H9 (cell line): ENCODE measurements at regions not wholly inside any gene's neighbourhood (a gene's known extent, or its start where the extent isn't known, plus 50 kb on each side); places are given as distances from the start of the nearest gene placed in this dataset.

ENCODE experiments used
- DNase-seq: peaks from one replicate; pipeline ENCODE4 v3.0.0-alpha.2; 2017
- H2AFZ ChIP-seq: one replicate; pipeline ENCODE4 v1.6.1; 2013; ENCODE audit warnings: mild to moderate bottlenecking, low read length, control low read depth, moderate library complexity
- H2AK5ac ChIP-seq: 2 replicates; pipeline ENCODE4 v1.6.1; 2013; ENCODE audit warnings: low read length, control low read depth, mixed read lengths; ENCODE audit not compliant: insufficient read length
- H2BK120ac ChIP-seq: one replicate; pipeline ENCODE4 v1.6.1; 2013; ENCODE audit warnings: low read depth, mild to moderate bottlenecking, low read length, control low read depth, inconsistent platforms; ENCODE audit not compliant: poor library complexity, severe bottlenecking
- H2BK12ac ChIP-seq: 2 replicates; pipeline ENCODE4 v1.6.1; 2013; ENCODE audit warnings: low read length, control low read depth, mixed read lengths, low read depth; ENCODE audit not compliant: insufficient read length
- H2BK15ac ChIP-seq: 2 replicates; pipeline ENCODE4 v1.6.1; 2013; ENCODE audit warnings: low read depth, low read length, control low read depth
- H2BK20ac ChIP-seq: one replicate; pipeline ENCODE4 v1.6.1; 2013; ENCODE audit warnings: low read depth, mild to moderate bottlenecking, low read length, control low read depth, inconsistent platforms; ENCODE audit not compliant: poor library complexity, severe bottlenecking
- H2BK5ac ChIP-seq: 2 replicates; pipeline ENCODE4 v1.6.1; 2013; ENCODE audit warnings: low read length, control low read depth, mixed read lengths; ENCODE audit not compliant: insufficient read length
- H3K14ac ChIP-seq: 2 replicates; pipeline ENCODE4 v1.6.1; 2013; ENCODE audit warnings: low read length, control low read depth; ENCODE audit not compliant: insufficient read depth
- H3K18ac ChIP-seq: 2 replicates; pipeline ENCODE4 v1.6.1; 2013; ENCODE audit warnings: low read depth, mild to moderate bottlenecking, mixed read lengths, low read length, control low read depth; ENCODE audit not compliant: insufficient read length
- H3K23ac ChIP-seq: 2 replicates; pipeline ENCODE4 v1.6.1; 2013; ENCODE audit warnings: low read length, control low read depth, mixed read lengths, low read depth; ENCODE audit not compliant: insufficient read length
- H3K23me2 ChIP-seq: 2 replicates; pipeline ENCODE4 v1.6.1; 2013; ENCODE audit warnings: low read depth, mild to moderate bottlenecking, mixed read lengths, low read length, control low read depth; ENCODE audit not compliant: insufficient read length, poor library complexity, severe bottlenecking
- H3K27ac ChIP-seq: 2 replicates; pipeline ENCODE4 v1.5.1; 2013; ENCODE audit warnings: low read length, control low read depth, mixed read lengths, low read depth; ENCODE audit not compliant: insufficient read length
- H3K27me3 ChIP-seq: 2 replicates; pipeline ENCODE4 v1.6.1; 2013; ENCODE audit warnings: low read length, control low read depth, inconsistent platforms; ENCODE audit not compliant: insufficient read depth
- H3K4ac ChIP-seq: 2 replicates; pipeline ENCODE4 v1.6.1; 2013; ENCODE audit warnings: low read depth, mild to moderate bottlenecking, control low read depth, inconsistent platforms, low read length, moderate library complexity
- H3K4me1 ChIP-seq: 2 replicates; pipeline ENCODE4 v1.6.1; 2013; ENCODE audit warnings: low read length, control low read depth, inconsistent platforms; ENCODE audit not compliant: insufficient read depth
- H3K4me2 ChIP-seq: 2 replicates; pipeline ENCODE4 v1.6.1; 2013; ENCODE audit warnings: low read length, control low read depth, mixed read lengths; ENCODE audit not compliant: insufficient read length, insufficient read depth
- H3K56ac ChIP-seq: 2 replicates; pipeline ENCODE4 v1.6.1; 2013; ENCODE audit warnings: low read depth, mild to moderate bottlenecking, mixed read lengths, low read length, control low read depth; ENCODE audit not compliant: insufficient read length
- H3K79me1 ChIP-seq: 2 replicates; pipeline ENCODE4 v1.6.1; 2013; ENCODE audit warnings: low read depth, mild to moderate bottlenecking, moderate library complexity, low read length, control low read depth, inconsistent platforms; ENCODE audit not compliant: insufficient read depth, poor library complexity, severe bottlenecking
- H3K79me2 ChIP-seq: 2 replicates; pipeline ENCODE4 v1.6.1; 2013; ENCODE audit warnings: low read length, control low read depth, inconsistent platforms; ENCODE audit not compliant: insufficient read depth
- H3K9ac ChIP-seq: 2 replicates; pipeline ENCODE4 v1.6.1; 2013; ENCODE audit warnings: low read length, control low read depth, mixed read lengths; ENCODE audit not compliant: insufficient read length; ENCODE audit errors: extremely low read depth
- H3K9me3 ChIP-seq: one replicate; pipeline ENCODE4 v1.6.1; 2013; ENCODE audit warnings: low read depth, low read length, inconsistent platforms; ENCODE audit not compliant: control insufficient read depth
- H3T11ph ChIP-seq: one replicate; pipeline ENCODE4 v1.6.1; 2013; ENCODE audit warnings: mild to moderate bottlenecking, low read length, control low read depth, inconsistent platforms
- H4K20me1 ChIP-seq: one replicate; pipeline ENCODE4 v1.6.1; 2013; ENCODE audit not compliant: control insufficient read depth, insufficient read length, insufficient read depth
- H4K5ac ChIP-seq: 2 replicates; pipeline ENCODE4 v1.6.1; 2013; ENCODE audit warnings: low read depth, mild to moderate bottlenecking, mixed read lengths, low read length, control low read depth; ENCODE audit not compliant: insufficient read length
- H4K8ac ChIP-seq: replicated peaks from 2 replicates; pipeline ENCODE4 v1.6.1; 2013; ENCODE audit warnings: low read length, control low read depth, mixed read lengths, low read depth; ENCODE audit not compliant: insufficient read length
- H4K91ac ChIP-seq: 2 replicates; pipeline ENCODE4 v1.6.1; 2013; ENCODE audit warnings: low read depth, mild to moderate bottlenecking, moderate library complexity, mixed read lengths, low read length, control low read depth; ENCODE audit not compliant: insufficient read length
- H3K27ac Mint-ChIP-seq, 3 experiments: 2 replicates in 2 of 3; 3 replicates in 1 of 3; pipeline ENCODE4 v1.8.0; 2020 to 2021; ENCODE audit warnings: mixed read lengths in 3 of 3, mild to moderate bottlenecking in 1 of 3, moderate library complexity in 1 of 3
- H3K27me3 Mint-ChIP-seq: 2 replicates; pipeline ENCODE4 v1.8.0; 2021; ENCODE audit warnings: low read depth, mild to moderate bottlenecking, moderate library complexity, mixed read lengths
- H3K36me3 Mint-ChIP-seq, 3 experiments: 2 replicates in 2 of 3; 3 replicates in 1 of 3; pipeline ENCODE4 v1.8.0; 2020 to 2021; ENCODE audit warnings: low read depth in 3 of 3, mixed read lengths in 3 of 3; ENCODE audit not compliant: insufficient read depth in 1 of 3
- H3K4me1 Mint-ChIP-seq, 2 experiments: 2 replicates each; pipeline ENCODE4 v1.8.0; 2020; ENCODE audit warnings: mixed read lengths in 2 of 2
- H3K4me3 Mint-ChIP-seq, 2 experiments: 2 replicates in 1 of 2; 3 replicates in 1 of 2; pipeline ENCODE4 v1.8.0; 2020 to 2021; ENCODE audit warnings: mild to moderate bottlenecking in 2 of 2, mixed read lengths in 2 of 2, moderate library complexity in 1 of 2
- H3K9me3 Mint-ChIP-seq, 2 experiments: 2 replicates in 1 of 2; 3 replicates in 1 of 2; pipeline ENCODE4 v1.8.0; 2020; ENCODE audit warnings: mild to moderate bottlenecking in 2 of 2, mixed read lengths in 2 of 2, moderate library complexity in 1 of 2
- CTCF ChIP-seq: fragments of 200-600 bp; sonication (generic); conservative IDR thresholded peaks from 3 replicates; pipeline ENCODE4 v1.8.0; 2021; ENCODE audit warnings: antibody characterized with exemption, mild to moderate bottlenecking
- WGBS: extraction: QIAGEN DNeasy Blood & Tissue Kit; methylation state at CpG from one replicate; pipeline ENCODE4 v1.1.7; 2013; ENCODE audit warnings: missing lambda C conversion rate, low lambda C conversion rate, mixed read lengths; ENCODE audit not compliant: insufficient read length; ENCODE audit errors: extremely low coverage; 5-methylcytosine and 5-hydroxymethylcytosine counted together

- Mint-ChIP-seq H3K4me1 (peaks cover 39 to 57% of the 10 kb centered on the region in 2 experiments), H3K4me3 (peak overlapping the region in 1 of 2 experiments; percentile 63; a peak in 1 of 5 replicates), H3K9me3 (peaks cover 0 to 9% of the 10 kb centered on the region in 2 experiments; a peak in 2 of 5 replicates), H3K27ac (peak overlapping the region in 2 of 3 experiments; percentile 11 to 29; a peak in 2 of 7 replicates), H3K27me3 (peaks cover 14% of the 10 kb centered on the region), H3K36me3 (no peaks in the 10 kb centered on the region)
- Histone ChIP-seq H4K8ac (no peak overlapping the region), H3K79me1 (no peaks in the 10 kb centered on the region), H3K4me2 (peak overlapping the region; percentile 8), H3K23ac (no peak overlapping the region), H2BK5ac (no peak overlapping the region), H3K14ac (no peak overlapping the region), H3K23me2 (no peaks in the 10 kb centered on the region), H3K9ac (no peak overlapping the region), H2BK12ac (no peak overlapping the region), H3K4ac (no peak overlapping the region), H2BK20ac (no peak overlapping the region), H2AFZ (no peak overlapping the region), H3K27me3 (no peaks in the 10 kb centered on the region), H4K5ac (no peak overlapping the region), H3K27ac (no peak overlapping the region), H3K4me1 (no peaks in the 10 kb centered on the region), H4K91ac (no peak overlapping the region), H4K20me1 (no peaks in the 10 kb centered on the region), H2BK15ac (no peak overlapping the region), H3K18ac (no peak overlapping the region), H2BK120ac (no peak overlapping the region), H2AK5ac (no peak overlapping the region), H3K9me3 (no peaks in the 10 kb centered on the region), H3K56ac (no peak overlapping the region), H3T11ph (no peak overlapping the region), H3K79me2 (no peaks in the 10 kb centered on the region)
- no peak for TF ChIP-seq CTCF
- WGBS = no CpG with 5 or more reads among the region's 4 CpGs
- no peak for DNase-seq
Measured at GRCh38 chr1:212549503-212550017, 59.0 kb upstream of the ATF3 start.
